ENCODE measurements at regions not wholly inside any gene's neighbourhood (a gene's known extent, or its start where the extent isn't known, plus 50 kb on each side); places are given as distances from the start of the nearest gene placed in this dataset.

GRCh38 chr18:22687892-22688680, 245.0 kb upstream of the RBBP8 start:
- TF ChIP-seq EZH2phosphoT487 (IDR thresholded peaks at IDR 0.05; ENCODE audit: borderline replicate concordance, low read length) (no peak), CTCF (IDR thresholded peaks at IDR 0.05; ENCODE audit: low read depth, low read length, poor library complexity, severe bottlenecking) (no peak)

Measured in DOHH2 (cell line).